Motor neuron (in vitro differentiated cells): ENCODE measurements at regions not wholly inside any gene's neighbourhood (a gene's known extent, or its start where the extent isn't known, plus 50 kb on each side); places are given as distances from the start of the nearest gene placed in this dataset.
A peak's percentile ranks its signal among the peaks of the same experiment; 100 is the strongest.
"Not testable (repeated sequence)": the region's sequence is repeated elsewhere in the genome, so short reads cannot be mapped to it uniquely, and the experiment has no call there.

Experiments
- ATAC-seq, 8 experiments: fragments of 200-7000 bp; cut with Tn5 transposase; replicated peaks in 6 of 8; 2 replicates each; pipeline ENCODE4 v1.8.0; 2021; ENCODE audit warnings: mild to moderate bottlenecking in 8 of 8, moderate library complexity in 8 of 8
- H3K27ac ChIP-seq, 2 donors: fragments of 250-450 bp; sonication (Bioruptor Pico); 2 replicates each; pipeline ENCODE4 v1.9.0; 2021; ENCODE audit warnings: antibody characterized with exemption in 2 of 2, mild to moderate bottlenecking in 2 of 2, moderate library complexity in 1 of 2
- H3K4me1 ChIP-seq, 2 donors: fragments of 250-450 bp; sonication (Bioruptor Pico); replicated peaks in 1 of 2; 2 replicates each; pipeline ENCODE4 v1.6.1; 2021; ENCODE audit warnings: antibody characterized with exemption in 2 of 2, mild to moderate bottlenecking in 2 of 2, moderate library complexity in 1 of 2
- H3K4me3 ChIP-seq, 5 donors: fragments of 250-450 bp; sonication (Bioruptor Pico); 2 replicates each; pipeline ENCODE4 v1.9.0; 2021; ENCODE audit warnings: antibody characterized with exemption in 5 of 5, mild to moderate bottlenecking in 5 of 5, moderate library complexity in 4 of 5
- WGBS, 10 experiments: fragments of 450-650 bp; shearing (Covaris generic); methylation state at CpG; one replicate each; pipeline ENCODE4 v1.0.0; 2022; 5-methylcytosine and 5-hydroxymethylcytosine counted together
- in situ Hi-C, 9 experiments: fragments of 400-800 bp; cut with MboI; loops; one replicate each; pipeline ENCODE4 v1.15.0; 2021; ENCODE audit warnings: low sequenced_read_pairs in 9 of 9, low pct_unique_long_range_greater_than_20kb in 2 of 9; ENCODE audit not compliant: unreplicated experiment in 9 of 9

DNA sequence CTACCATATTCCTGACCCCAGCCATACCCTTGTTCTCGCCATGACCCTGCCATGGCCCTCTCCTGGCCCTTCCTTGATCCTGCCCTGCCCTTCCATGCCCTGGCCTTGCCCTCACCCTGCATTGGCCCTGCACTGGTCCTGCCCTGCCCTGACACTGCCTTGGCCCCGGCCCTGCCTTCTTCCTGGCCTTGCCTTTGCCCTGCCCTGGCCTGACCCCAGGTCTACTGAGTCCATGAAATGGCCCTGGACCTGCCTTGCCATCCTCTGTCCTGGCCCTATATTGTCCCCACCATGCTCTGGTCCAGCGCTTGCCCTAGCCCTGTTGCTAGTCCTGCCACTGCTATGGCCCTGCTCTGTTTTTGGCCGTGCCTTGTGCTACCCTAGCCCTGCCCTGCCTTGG is 536.1 kb downstream of the FOXD4L6 start:
- H3K4me3 ChIP-seq, H3K27ac ChIP-seq, ATAC-seq, H3K4me1 ChIP-seq, in situ Hi-C loops: not testable (repeated sequence)
- whole genome bisulfite sequencing, 10 experiments: no CpG with 5 or more reads among the region's 4 CpGs

DNA sequence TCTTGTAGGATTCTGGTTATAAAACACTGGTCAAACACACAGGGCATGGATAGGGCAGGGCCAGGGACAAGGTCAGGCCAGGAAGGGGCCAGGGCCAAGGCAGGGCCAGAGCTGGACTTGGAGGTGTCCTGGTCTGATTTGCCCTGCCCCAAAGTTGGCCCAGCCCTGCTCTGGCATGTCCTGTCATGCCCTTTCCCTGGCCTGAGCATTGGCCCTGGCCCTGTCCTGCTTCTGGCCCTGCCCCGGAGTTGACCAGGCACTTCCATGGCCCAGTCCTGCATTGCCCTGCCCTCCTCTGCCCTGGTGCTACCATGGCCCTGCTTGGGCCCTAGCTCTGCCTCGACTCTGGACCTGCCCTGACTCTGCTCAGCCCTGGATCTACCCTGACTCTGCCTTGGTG is 536.6 kb downstream of the FOXD4L6 start:
- H3K27ac ChIP-seq, ATAC-seq, H3K4me1 ChIP-seq, H3K4me3 ChIP-seq, in situ Hi-C loops: not testable (repeated sequence)
- WGBS, 10 experiments: 83% methylated on average over 1 of the region's 2 CpGs; no CpG with 5 or more reads in 9 of the 10 experiments

DNA sequence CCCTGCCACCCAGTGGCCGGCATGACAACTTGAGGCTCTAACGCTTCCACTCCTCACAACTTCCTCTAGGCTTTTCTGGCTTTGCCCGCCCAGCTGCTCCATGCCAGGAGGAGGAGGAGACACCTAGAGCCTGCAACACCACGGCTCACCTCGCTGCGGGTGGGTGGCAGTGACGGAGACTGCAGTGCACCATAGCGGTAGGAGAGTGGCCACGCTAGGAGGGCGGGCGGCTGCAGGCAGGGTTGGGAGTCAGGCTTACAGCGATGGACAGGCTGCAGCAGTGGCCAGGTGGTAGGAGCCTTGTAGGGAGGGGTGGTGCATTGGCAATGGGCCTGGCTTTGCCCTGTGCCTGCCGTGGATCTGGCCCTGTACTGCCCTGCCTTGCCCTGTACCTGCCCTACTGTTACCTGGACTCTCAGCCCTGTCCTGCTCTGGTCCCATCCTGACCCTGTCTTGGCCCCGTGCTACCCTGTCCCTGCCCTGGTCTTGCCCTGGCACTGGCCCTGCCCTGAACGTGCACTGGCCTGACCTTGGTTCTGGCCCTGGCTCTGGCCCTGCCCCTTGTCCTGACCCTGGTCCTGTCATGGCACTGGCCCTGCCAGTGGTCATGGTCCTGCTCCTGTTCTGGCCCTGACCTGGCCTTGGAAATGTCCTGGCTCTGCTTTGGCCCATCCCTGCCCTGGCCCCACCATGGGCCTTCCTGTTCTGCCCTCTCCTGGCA is 540.8 kb downstream of the FOXD4L6 start:
- H3K4me1 ChIP-seq, H3K27ac ChIP-seq, ATAC-seq, in situ Hi-C loops, H3K4me3 ChIP-seq: not testable (repeated sequence)
- no CpG with 5 or more reads among the region's 15 CpGs for WGBS, 10 experiments

DNA sequence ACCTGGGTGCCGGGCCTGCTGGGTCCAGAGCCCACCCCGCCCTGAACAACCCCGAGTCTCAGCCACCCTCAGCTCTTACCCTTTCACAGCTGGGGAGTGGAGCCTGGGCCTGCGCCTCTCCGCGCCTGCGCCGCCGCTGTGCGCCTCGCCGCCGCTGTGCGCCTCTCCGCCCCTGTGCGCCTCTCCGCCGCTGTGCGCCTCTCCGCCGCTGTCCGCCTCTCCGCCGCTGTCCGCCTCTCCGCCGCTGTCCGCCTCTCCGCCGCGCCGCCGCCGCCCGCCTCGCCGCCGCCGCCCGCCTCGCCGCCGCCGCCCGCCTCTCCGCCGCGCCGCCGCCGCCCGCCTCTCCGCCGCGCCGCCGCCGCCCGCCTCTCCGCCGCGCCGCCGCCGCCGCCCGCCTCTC is 544.4 kb downstream of the FOXD4L6 start:
- WGBS, 10 experiments: no CpG with 5 or more reads among the region's 67 CpGs
- H3K4me1 ChIP-seq, in situ Hi-C loops: not testable (repeated sequence)
- Histone ChIP-seq H3K27ac (peak overlapping the region in 1 of 2 donors; percentile 50), H3K4me3 (peak overlapping the region in 4 of 5 donors; percentile 24 to 41 (median 36))
- peak in 4 of 8 experiments; percentile 17 to 38 (median 32) for ATAC-seq

DNA sequence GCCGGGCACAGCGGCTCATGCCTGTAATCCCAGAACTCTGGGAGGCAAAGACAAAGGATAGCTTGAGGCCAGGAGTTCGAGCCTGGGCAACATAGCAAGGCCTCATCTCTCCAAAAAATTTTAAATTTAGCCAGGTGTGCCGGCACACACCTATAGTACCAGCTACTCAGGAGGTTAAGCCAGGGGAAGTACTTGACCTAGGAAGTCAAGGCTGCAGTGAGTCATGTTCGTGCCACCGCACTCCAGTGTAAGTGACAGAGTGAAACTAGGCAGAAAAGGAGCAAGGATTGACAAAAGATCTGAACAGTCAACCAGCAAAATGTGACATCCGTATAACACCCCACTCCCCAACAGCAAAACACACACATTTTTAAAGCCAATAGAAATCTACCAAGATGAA is 545.3 kb downstream of the FOXD4L6 start:
- no CpG with 5 or more reads among the region's 7 CpGs for WGBS, 10 experiments
- in situ Hi-C loops, ATAC-seq, H3K4me3 ChIP-seq, H3K27ac ChIP-seq, H3K4me1 ChIP-seq: not testable (repeated sequence)

DNA sequence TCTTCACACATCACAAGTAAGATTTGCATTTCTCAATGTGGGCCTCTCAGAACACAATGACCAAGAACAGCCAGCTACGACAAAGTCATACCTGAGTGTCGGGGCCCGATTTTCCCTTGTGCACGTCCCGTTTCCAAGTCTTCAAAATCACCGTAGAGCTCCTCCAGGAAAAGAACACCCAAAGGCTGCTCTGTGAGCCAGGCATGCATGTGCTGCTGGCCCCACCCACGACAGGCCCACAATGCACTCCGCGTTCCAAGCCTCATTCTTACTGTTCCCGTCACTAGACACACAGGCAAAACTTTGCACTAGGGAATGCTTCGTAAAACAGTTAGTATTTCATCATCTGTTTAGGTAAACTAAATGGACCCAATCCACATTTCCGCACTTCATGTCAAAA is 549.6 kb downstream of the FOXD4L6 start:
- 80% methylated on average over 1 of the region's 12 CpGs; no CpG with 5 or more reads in 9 of the 10 experiments for WGBS, 10 experiments
- H3K27ac ChIP-seq, H3K4me1 ChIP-seq, H3K4me3 ChIP-seq, in situ Hi-C loops, ATAC-seq: not testable (repeated sequence)
